DOHH2 (cell line): ENCODE measurements at regions not wholly inside any gene's neighbourhood (a gene's known extent, or its start where the extent isn't known, plus 50 kb on each side); places are given as distances from the start of the nearest gene placed in this dataset.

ENCODE experiments used
- CTCF ChIP-seq: fragments of 200-600 bp; sonication (generic); IDR thresholded peaks from one replicate; pipeline ENCODE4 v1.5.1; 2014; ENCODE audit warnings: antibody characterized with exemption, mild to moderate bottlenecking, low read depth, low read length; ENCODE audit not compliant: poor library complexity, severe bottlenecking
- EZH2phosphoT487 ChIP-seq: fragments of 200-600 bp; sonication (generic); IDR thresholded peaks from 2 replicates; pipeline ENCODE4 v1.6.1; 2017; ENCODE audit warnings: borderline replicate concordance, mild to moderate bottlenecking, antibody characterized with exemption, low read length, moderate library complexity, mixed read lengths

DNA sequence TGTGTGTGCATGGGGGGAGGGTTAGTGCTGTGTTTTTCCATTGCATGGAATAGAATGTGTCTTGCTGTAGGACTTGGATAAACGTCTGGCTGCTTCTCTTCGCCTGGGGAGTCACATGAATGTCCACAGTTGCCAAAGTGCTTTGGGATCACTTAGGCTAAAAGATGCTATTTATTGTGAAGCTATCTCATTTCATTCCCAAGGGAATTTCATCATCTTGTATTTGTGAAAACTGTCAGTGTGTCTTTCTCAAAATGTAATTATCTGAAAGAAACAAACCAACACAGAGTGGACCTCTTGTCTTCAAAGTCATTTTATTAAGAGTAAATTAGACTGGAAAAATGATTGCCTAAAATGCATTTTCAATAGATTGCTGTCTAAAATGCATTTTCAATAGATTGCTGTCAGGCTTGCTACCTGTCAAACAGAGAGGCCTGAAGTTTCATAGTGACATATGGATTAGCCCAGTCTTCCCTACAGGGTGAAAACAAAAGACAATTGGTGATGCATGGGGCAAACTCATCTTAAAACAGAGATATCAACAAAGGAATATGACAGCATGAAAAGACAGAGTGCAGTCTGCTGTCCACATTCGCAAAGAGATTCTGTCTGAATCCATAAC lies 117.1 kb upstream of the GOLIM4 start:
- TF ChIP-seq CTCF (no peak), EZH2phosphoT487 (no peak)
